ENCODE measurements at regions not wholly inside any gene's neighbourhood (a gene's known extent, or its start where the extent isn't known, plus 50 kb on each side); places are given as distances from the start of the nearest gene placed in this dataset.
A peak's percentile ranks its signal among the peaks of the same experiment; 100 is the strongest.

DNA sequence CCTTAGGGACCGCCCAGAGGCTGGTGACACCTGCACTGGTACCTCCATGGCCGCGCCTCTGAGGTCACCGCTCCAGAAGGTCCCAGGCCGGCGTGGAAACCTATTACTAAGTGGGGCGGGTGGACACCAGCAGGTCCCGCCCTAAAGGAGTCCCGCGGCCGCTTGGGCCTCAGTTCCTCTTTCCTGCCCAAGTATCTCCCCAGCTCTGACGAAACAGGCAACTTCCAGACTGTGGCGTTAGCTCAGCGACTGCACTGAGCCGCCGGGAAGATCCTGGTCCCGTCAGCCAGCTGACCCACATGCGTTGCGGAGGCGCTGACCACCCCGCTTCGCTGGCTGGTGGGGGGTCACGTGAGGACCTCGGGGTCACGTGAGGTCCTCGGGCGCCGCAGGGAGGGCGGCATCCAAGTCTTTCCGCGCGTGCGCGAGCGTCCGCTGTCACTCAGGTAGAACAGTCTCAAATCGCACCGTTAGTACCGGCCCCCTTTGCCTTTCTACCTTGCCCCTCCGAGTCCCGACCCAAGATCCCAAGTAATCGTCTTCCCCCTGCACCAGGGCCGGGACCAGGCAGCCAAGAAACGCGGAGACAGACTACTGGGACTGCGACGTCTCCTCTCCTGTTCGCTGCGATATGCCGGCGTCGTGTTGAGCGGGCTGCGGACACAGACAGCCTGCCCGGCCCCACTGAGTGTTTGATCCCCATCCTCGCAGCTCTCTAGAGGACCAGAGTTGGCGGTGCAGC is 53.7 kb upstream of the KDM4C start:
- DNase-seq (ENCODE audit: low spot score) = peak; percentile 88

DNA sequence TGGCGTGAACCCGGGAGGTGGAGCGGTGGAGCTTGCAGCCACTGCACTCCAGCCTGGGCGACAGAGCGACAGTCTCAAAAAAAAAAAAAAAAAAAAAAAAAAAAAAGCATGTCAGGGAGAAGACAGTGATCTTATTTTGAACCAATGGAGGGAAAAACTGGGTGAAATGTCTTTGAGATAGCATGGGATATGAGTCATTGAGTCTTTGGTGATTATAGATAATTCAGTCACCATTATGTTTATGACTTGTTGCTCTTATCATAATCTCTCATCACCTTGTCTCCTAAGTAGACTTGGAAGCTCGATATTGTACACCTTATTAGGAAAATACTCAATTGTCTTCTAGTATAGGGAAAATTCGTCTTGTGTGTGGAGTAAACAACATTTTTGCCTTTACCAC is 55.1 kb upstream of the KDM4C start:
- DNase-seq (ENCODE audit: low spot score) = no peak

DNA sequence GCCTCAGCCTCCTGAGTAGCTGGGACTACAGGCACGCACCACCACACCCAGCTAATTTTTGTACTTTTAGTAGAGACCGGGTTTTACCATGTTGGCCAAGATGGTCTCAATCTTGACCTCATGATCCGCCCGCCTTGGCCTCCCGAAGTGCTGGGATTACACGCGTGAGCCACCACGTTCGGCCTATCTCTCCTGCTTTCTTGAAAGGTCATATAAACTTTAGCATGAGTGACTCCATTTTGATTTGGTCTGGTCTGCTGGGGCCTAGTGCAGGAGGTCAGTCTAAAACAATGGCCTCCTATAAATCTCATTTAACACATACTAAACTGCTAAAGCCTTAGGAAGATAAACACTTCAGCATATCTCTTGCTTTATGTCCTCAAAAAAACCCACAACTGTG is 50.6 kb upstream of the GLDC start:
- no peak for DNase-seq (ENCODE audit: low spot score)

DNA sequence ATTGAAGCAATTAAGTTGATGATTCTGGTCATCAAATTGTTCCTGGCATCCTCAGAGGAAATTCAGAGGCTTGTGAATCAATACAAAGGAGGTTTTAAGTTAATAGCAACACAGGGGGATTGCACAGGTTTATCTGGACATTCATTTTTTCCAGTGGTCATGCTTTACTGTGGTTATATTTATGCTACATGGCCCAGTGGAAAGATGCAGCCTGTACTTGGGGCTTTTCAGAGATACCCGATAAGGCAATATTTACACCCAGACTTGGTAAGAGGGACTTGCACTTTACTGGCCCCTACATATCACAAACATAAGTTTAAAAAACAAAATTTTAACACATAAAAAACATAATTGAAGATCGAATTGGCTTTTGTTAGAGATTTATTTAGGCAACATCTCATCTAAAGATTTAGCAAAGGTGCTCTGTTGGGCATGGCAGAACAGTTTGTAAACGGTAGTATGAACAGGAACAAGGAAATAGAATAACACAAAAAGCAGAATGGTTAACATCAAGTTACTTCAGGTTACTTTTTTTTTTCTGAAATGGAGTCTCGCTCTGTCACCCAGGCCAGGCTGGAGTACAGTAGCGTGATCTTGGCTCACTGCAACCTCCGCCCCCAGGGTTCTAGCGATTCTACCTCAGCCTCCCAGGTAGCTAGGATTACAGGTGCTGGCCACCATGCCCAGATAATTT is 49.7 kb upstream of the GLDC start:
- no peak for DNase-seq (ENCODE audit: low spot score)

Data from kidney tubule cell (primary cell).